SU-DHL-6 (cell line): ENCODE measurements at regions not wholly inside any gene's neighbourhood (a gene's known extent, or its start where the extent isn't known, plus 50 kb on each side); places are given as distances from the start of the nearest gene placed in this dataset.

Experiments
- CTCF ChIP-seq: fragments of 200-600 bp; sonication (generic); IDR thresholded peaks from one replicate; pipeline ENCODE4 v1.5.1; 2017; ENCODE audit warnings: antibody characterized with exemption, mild to moderate bottlenecking, low read length, moderate library complexity; ENCODE audit not compliant: insufficient read depth, poor library complexity, severe bottlenecking
- EZH2phosphoT487 ChIP-seq: fragments of 200-600 bp; sonication (generic), shearing (Covaris generic); conservative IDR thresholded peaks from 2 replicates; pipeline ENCODE4 v1.6.1; 2018; ENCODE audit warnings: mild to moderate bottlenecking, antibody characterized with exemption, low read length, moderate library complexity, mixed read lengths

- TF ChIP-seq CTCF (no peak), EZH2phosphoT487 (no peak)
Observed at GRCh38 chrX:51437521-51437920, 58.9 kb downstream of the NUDT11 start.
